HG02884 (cell line): ENCODE measurements at regions not wholly inside any gene's neighbourhood (a gene's known extent, or its start where the extent isn't known, plus 50 kb on each side); places are given as distances from the start of the nearest gene placed in this dataset.
A peak's percentile ranks its signal among the peaks of the same experiment; 100 is the strongest.
"Not testable (repeated sequence)": the region's sequence is repeated elsewhere in the genome, so short reads cannot be mapped to it uniquely, and the experiment has no call there.

ENCODE experiments used
- ATAC-seq: cut with Tn5 transposase; IDR thresholded peaks from one replicate; pipeline ENCODE4 v1.9.1; 2021; ENCODE audit warnings: mild to moderate bottlenecking, moderate library complexity; ENCODE audit not compliant: unreplicated experiment

GRCh38 chr1:119251751-119252150, 111.3 kb upstream of the WARS2 start:
- no peak for ATAC-seq

- no peak for ATAC-seq
Measured at GRCh38 chr1:119253366-119253765, 112.9 kb upstream of the WARS2 start.

- no peak for ATAC-seq
Measured at GRCh38 chr1:119254067-119254720, 113.7 kb upstream of the WARS2 start.

- ATAC-seq = not testable (repeated sequence)
Measured at GRCh38 chr1:119256089-119256488, 112.5 kb upstream of the HAO2 start.

GRCh38 chr1:119260506-119260905, 108.1 kb upstream of the HAO2 start:
- no peak for ATAC-seq

GRCh38 chr1:119266386-119266785, 102.2 kb upstream of the HAO2 start:
- ATAC-seq = peak; percentile 96

GRCh38 chr1:119266858-119267257, 101.7 kb upstream of the HAO2 start:
- ATAC-seq = peak; percentile 26

- ATAC-seq = peak; percentile 6
Measured at GRCh38 chr1:119267288-119267687, 101.3 kb upstream of the HAO2 start.

- no peak for ATAC-seq
Measured at GRCh38 chr1:119268879-119269278, 99.7 kb upstream of the HAO2 start.

- peak; percentile 84 for ATAC-seq
Measured at GRCh38 chr1:119275145-119276134, 93.1 kb upstream of the HAO2 start.

- ATAC-seq = no peak
Measured at GRCh38 chr1:119276558-119276957, 92.0 kb upstream of the HAO2 start.

- no peak for ATAC-seq
Measured at GRCh38 chr1:119279456-119280381, 88.9 kb upstream of the HAO2 start.

GRCh38 chr1:119285482-119285881, 83.1 kb upstream of the HAO2 start:
- ATAC-seq = no peak

GRCh38 chr1:119286587-119287181, 81.9 kb upstream of the HAO2 start:
- ATAC-seq = peak; percentile 70

- ATAC-seq = no peak
Measured at GRCh38 chr1:119288751-119289150, 79.8 kb upstream of the HAO2 start.

- no peak for ATAC-seq
Measured at GRCh38 chr1:119290297-119290696, 78.3 kb upstream of the HAO2 start.

GRCh38 chr1:119291611-119292206, 76.9 kb upstream of the HAO2 start:
- ATAC-seq = no peak

GRCh38 chr1:119293797-119294196, 74.8 kb upstream of the HAO2 start:
- no peak for ATAC-seq

GRCh38 chr1:119294199-119294598, 74.4 kb upstream of the HAO2 start:
- ATAC-seq = no peak

- no peak for ATAC-seq
Measured at GRCh38 chr1:119294722-119295121, 73.9 kb upstream of the HAO2 start.
